ENCODE measurements at regions not wholly inside any gene's neighbourhood (a gene's known extent, or its start where the extent isn't known, plus 50 kb on each side); places are given as distances from the start of the nearest gene placed in this dataset.

- DNase-seq, result no peak
Observed at GRCh38 chr16:59188029-59188428, 453.9 kb upstream of the GOT2 start.

DNA sequence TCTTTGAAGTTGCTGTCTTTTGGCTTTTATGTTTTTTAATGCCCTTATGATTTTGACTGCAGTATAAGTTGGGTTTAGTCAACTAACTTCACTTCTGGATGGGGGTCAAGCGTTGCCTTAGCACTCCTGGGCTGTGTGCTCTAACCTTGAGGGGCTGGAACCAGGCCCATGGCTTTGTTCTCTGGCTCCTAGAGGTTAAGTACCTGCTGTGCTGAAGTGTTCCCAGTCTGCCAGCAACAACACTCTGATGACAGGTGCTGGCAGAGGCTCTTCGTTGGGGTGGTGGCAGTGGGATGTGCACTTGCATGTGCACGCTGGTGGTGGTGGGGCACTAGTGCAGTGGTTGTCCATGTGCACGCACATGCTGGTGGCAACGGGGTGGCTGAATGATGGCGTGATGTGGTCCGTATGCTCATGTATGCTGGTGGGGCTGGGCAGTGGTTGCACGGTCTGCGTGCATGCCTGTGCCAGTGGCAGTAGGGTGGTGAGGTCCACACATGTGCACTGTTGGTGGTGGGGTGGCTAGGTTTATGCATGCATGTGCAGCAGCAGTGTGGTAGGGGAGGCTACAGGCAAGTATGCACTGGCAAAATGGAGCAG lies 447.8 kb upstream of the GOT2 start:
- no peak for DNase-seq

- DNase-seq, result no peak
Observed at GRCh38 chr16:59180083-59180476, 446.0 kb upstream of the GOT2 start.

GRCh38 chr16:59179446-59180082 lies 445.4 kb upstream of the GOT2 start:
- no peak for DNase-seq

- DNase-seq, result no peak
Observed at GRCh38 chr16:59173408-59173831, 439.3 kb upstream of the GOT2 start.

DNA sequence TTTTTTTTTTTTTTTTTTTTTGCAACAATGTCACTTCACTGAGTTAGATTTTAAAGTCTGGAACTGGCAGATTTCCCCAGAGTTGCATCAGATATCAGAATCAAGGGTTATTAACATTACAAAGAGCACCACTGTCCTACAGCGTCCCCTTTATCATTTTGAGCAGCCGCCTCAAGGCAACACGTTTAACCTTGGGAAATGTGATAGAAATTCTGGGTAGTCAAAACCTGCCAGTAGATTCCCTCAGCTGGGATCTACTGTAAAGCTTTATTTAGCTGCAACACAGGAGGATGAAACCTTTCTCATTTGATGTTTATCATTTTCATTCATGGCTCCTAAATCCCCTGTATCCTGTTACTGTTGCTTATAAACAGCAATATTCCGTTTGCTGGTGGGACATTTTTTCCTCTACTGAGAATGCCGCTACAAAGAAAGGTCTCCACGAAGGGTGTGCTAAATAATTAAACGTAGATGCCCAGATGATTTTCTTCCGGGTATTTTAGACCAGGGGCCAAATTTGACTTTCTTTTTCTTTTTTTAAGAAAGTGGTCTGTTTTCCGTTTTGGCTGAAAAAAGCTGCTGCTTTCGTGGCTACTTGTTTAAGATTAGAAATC lies 436.1 kb upstream of the GOT2 start:
- no peak for DNase-seq

- DNase-seq, result no peak
Observed at GRCh38 chr16:59169168-59169567, 435.1 kb upstream of the GOT2 start.

- no peak for DNase-seq
Observed at GRCh38 chr16:59168461-59169114, 434.5 kb upstream of the GOT2 start.

DNA sequence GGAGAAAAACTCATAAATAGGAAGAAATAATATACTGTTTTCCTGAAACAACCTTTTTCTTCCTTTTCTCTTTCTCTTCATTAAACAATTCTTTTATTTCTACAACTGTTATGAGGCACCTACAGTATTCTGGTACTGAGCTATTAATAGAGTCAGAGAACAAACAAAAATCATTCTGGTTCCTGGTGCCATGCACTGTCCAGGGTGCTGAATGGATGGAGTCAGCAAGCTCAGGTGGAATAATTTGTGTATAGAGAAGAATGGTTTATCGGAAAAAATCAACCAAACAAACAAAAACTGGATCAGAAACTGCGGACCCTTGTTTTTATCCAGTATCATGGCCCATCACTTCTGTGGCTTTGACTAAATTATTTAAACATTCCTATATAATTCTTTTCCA lies 430.3 kb upstream of the GOT2 start:
- DNase-seq, result no peak

GRCh38 chr16:59163371-59164055 lies 429.4 kb upstream of the GOT2 start:
- no peak for DNase-seq

GRCh38 chr16:59161679-59162078 lies 427.6 kb upstream of the GOT2 start:
- no peak for DNase-seq

DNA sequence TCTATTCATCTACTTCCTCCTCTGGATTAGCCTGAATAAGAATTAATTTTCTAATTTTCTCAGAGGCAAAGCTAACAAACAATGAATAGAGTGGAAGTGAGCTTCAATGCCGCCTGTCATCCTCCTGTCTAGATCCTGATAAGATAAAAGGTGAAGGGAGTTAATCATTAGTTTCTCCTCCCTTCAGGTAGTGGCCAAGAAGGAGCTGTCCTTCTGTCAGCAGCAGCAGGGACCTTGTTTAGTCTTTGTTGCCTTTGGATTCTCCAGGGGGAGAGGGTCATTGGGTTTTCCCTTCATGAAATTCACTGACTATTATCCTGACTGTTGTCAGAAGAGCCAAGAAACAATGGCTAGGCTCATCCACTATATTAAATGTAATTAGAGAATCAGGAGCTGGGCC lies 420.2 kb upstream of the GOT2 start:
- DNase-seq, result no peak

DNA sequence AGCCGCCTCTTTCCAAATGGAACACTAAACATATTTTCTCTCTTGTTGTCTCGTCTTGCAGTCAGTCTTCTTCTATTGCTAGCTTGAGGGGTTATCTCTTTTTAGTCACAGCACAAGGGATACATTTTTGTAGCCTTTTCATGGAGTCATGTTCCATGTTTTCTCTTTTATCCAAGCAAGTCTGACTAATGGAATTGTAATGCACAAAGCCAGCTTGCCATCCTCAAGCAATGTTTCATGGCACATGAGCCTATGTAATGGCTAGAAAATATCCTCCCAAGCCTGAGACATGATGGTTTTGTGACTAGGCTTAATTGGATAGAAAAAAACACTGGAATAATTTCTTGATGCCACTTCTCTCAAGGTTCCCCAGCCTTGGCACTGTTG lies 414.6 kb upstream of the GOT2 start:
- DNase-seq, result no peak

- DNase-seq, result no peak
Observed at GRCh38 chr16:59148056-59148768, 414.1 kb upstream of the GOT2 start.

- no peak for DNase-seq
Observed at GRCh38 chr16:59146140-59146539, 412.0 kb upstream of the GOT2 start.

DNA sequence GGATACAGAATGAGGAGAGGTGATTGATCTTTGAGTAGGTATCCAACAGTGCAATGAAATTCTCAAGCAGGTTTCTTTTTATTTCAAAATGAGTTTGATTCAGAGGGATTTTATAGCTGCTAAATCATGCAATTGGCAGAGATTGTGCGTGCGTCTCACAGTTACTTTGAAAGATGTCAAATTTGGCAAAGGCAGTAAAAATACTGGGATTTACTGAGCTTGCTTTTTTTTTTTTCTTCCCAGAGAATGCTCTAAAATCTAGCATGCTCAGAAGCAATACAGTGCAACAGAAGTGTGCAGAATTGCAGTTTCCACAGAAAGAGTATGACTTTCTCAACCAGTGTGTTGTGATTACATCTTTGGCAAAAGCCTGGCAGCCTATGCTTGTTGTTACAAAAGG lies 410.7 kb upstream of the GOT2 start:
- DNase-seq, result no peak

- DNase-seq, result no peak
Observed at GRCh38 chr16:59144326-59144725, 410.2 kb upstream of the GOT2 start.

DNA sequence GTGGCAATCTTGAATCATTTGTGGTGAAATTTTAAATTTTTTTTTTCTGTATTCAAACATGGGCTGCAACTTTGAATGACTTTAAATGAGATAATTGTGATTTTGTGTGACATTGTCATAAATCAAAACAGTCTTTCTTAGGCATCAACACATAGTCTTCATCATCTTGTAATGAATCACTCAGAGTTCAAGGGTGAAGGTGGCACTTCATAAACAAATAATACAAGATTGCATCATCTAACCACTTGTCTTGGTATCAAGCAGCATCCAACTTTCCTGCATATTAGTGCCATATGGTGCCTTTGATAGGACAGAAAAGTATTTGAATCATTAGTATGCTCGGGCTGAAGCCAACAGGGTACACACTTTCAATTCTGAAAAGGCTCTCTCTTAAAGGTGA lies 392.4 kb upstream of the GOT2 start:
- DNase-seq, result no peak

DNA sequence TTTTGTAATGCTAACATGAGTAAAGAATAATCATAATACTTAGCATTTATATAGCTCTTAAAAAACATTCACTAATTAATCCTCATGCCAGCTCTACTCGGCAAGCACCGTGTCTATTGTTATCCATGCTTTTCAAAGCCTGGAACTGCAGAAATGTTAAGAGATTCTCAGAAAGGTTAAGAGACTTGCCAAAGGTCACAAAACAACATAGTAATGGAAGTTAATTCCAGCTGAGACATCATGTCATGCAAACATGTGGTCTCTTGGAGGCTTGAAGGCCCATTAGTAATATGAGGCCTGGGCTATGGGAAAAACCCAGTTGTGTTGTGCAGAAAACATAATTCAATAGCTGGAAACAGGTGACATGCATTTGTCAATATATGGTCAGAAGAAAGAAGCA lies 389.9 kb upstream of the GOT2 start:
- no peak for DNase-seq

DNA sequence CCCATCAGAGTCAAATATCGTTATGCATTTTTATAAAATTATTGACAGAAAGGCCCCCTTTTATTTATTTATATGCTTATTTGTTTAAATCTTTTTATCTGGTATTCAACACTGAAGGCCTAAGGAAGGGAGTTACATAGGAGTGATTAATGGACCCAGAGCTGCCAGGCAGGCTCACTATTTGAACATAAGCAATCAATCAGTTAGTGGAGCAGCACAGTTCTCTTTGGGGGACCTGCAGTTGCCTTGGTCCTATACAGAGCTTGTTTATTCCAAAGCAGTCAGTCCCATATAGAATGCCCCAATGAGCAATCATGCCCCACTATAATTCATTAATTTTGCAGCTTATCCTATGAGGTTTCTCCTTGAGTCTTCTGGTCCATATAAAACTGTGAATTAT lies 389.4 kb upstream of the GOT2 start:
- DNase-seq, result no peak

GRCh38 chr16:59122262-59122537 lies 388.1 kb upstream of the GOT2 start:
- no peak for DNase-seq

DNA sequence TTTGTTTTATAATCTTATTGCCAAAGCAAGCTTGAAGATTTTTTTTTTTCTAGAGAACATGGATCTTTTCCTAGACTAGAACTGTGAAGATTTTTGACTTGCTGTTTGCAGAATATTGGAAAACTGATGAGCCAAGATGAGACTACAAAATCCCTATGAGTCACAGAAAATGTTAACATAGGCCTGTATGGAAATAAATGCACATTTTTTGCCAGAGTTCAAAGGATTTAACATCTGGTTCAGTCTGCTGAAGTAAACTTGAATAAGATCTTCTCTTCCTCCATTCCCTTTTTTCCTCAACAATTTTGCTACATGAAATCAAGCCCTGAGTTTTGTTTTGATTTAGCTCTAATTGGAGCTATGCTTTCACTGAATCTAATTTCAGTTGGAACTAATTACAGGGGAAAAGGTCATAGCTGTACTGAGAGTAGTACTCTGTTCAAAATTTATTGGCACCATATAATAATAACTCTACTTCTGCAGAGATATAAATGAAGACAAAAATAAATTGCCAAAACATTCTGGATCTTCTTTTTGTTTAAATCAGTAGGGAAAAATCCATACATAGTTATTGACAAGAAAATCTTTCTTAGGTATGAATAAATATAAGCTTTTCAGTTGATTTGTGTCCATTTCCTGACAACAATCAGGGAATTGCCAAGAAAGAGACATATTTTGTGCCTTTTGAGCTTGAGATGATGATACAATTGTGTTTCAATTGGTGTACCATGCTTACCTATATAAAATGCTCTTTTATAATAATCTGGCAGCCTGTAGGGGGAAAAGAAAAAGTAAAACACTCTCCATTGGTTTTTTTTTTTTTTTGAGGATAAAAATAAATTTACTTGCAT lies 387.5 kb upstream of the GOT2 start:
- no peak for DNase-seq

Data from HCEC 1CT (cell line).